WTC11 (cell line): ENCODE measurements at regions not wholly inside any gene's neighbourhood (a gene's known extent, or its start where the extent isn't known, plus 50 kb on each side); places are given as distances from the start of the nearest gene placed in this dataset.
A peak's percentile ranks its signal among the peaks of the same experiment; 100 is the strongest.

Experiments
- ATAC-seq: fragments of 200-7000 bp; cut with Tn5 transposase; 2 replicates; pipeline ENCODE4 v1.10.0; 2021; ENCODE audit warnings: mild to moderate bottlenecking, moderate library complexity
- CTCF ChIA-PET: fragments of 300-600 bp; sonication (Branson Sonifier 250); formaldehyde crosslinking; loops from one replicate; lab custom pipeline; 2021; ENCODE audit warnings: antibody characterized with exemption; lab: Charles Lee
- POLR2A ChIA-PET: fragments of 350-600 bp; sonication (Branson Sonifier 250); formaldehyde crosslinking; loops from one replicate; lab custom pipeline; 2021; ENCODE audit warnings: antibody characterized with exemption; lab: Charles Lee
- DNase-seq: peaks from one replicate; pipeline ENCODE4 v3.0.0; 2021; ENCODE audit warnings: low spot score
- H3K27ac Mint-ChIP-seq: 2 replicates; pipeline ENCODE4 v1.8.0; 2021; ENCODE audit warnings: mixed read lengths
- H3K27me3 Mint-ChIP-seq: 2 replicates; pipeline ENCODE4 v1.8.0; 2021; ENCODE audit warnings: low read depth, mild to moderate bottlenecking, moderate library complexity, mixed read lengths
- H3K36me3 Mint-ChIP-seq: 2 replicates; pipeline ENCODE4 v1.8.0; 2021; ENCODE audit warnings: mixed read lengths
- H3K4me1 Mint-ChIP-seq: 2 replicates; pipeline ENCODE4 v1.8.0; 2022; ENCODE audit warnings: mixed read lengths
- H3K4me3 Mint-ChIP-seq: 2 replicates; pipeline ENCODE4 v1.8.0; 2021; ENCODE audit warnings: mild to moderate bottlenecking, moderate library complexity, mixed read lengths
- H3K9me3 Mint-ChIP-seq: 2 replicates; pipeline ENCODE4 v1.8.0; 2021; ENCODE audit warnings: mixed read lengths
- KAT7 ChIP-seq: sonication (generic); formaldehyde crosslinking; IDR thresholded peaks from 2 replicates; pipeline ENCODE4 v1.8.1; 2023; ENCODE audit warnings: missing genetic modification reagents, mild to moderate bottlenecking, borderline replicate concordance
- MXD4 ChIP-seq: fragments of 250-450 bp; sonication (Bioruptor Pico); IDR thresholded peaks from 2 replicates; pipeline ENCODE4 v1.8.0; 2021; ENCODE audit warnings: mild to moderate bottlenecking, moderate library complexity, borderline replicate concordance
- RELA ChIP-seq: sonication (generic); formaldehyde crosslinking; IDR thresholded peaks from 2 replicates; pipeline ENCODE4 v1.8.1; 2022; ENCODE audit warnings: missing genetic modification reagents, mild to moderate bottlenecking, borderline replicate concordance
- ZBTB21 ChIP-seq: sonication (generic); formaldehyde crosslinking; IDR thresholded peaks from 2 replicates; pipeline ENCODE4 v1.8.1; 2023; ENCODE audit warnings: mild to moderate bottlenecking, missing genetic modification reagents, borderline replicate concordance
- ZNF317 ChIP-seq: sonication (generic); formaldehyde crosslinking; IDR thresholded peaks from 2 replicates; pipeline ENCODE4 v1.8.1; 2023; ENCODE audit warnings: low read depth, mild to moderate bottlenecking, moderate library complexity, missing genetic modification reagents, borderline replicate concordance
- ZNF423 ChIP-seq: fragments of 250-450 bp; sonication (Bioruptor Pico); IDR thresholded peaks from 2 replicates; pipeline ENCODE4 v2.1.2; 2022; ENCODE audit warnings: mild to moderate bottlenecking, moderate library complexity
- TF ChIP-seq, protein P1 (sequence below): fragments of 250-450 bp; sonication (Bioruptor Pico); conservative IDR thresholded peaks from 2 replicates; pipeline ENCODE4 v1.9.0; 2021; ENCODE audit warnings: mild to moderate bottlenecking
- TF ChIP-seq, protein P2 (sequence below): sonication (generic); formaldehyde crosslinking; IDR thresholded peaks from 2 replicates; pipeline ENCODE4 v1.8.0; 2022; ENCODE audit warnings: mild to moderate bottlenecking, missing genetic modification reagents
- TF ChIP-seq, protein P3 (sequence below): fragments of 200-600 bp; IDR thresholded peaks from 2 replicates; pipeline ENCODE4 v1.8.0; 2022; ENCODE audit warnings: antibody characterized with exemption
- TF ChIP-seq, protein P4 (sequence below): fragments of 250-450 bp; sonication (Bioruptor Pico); IDR thresholded peaks from 2 replicates; pipeline ENCODE4 v1.9.0; 2021; ENCODE audit warnings: moderate library complexity, mild to moderate bottlenecking, inconsistent platforms, borderline replicate concordance
- TF ChIP-seq, protein P5 (sequence below): fragments of 250-450 bp; sonication (Bioruptor Pico); IDR thresholded peaks from 2 replicates; pipeline ENCODE4 v1.9.0; 2021; ENCODE audit warnings: mild to moderate bottlenecking

DNA sequence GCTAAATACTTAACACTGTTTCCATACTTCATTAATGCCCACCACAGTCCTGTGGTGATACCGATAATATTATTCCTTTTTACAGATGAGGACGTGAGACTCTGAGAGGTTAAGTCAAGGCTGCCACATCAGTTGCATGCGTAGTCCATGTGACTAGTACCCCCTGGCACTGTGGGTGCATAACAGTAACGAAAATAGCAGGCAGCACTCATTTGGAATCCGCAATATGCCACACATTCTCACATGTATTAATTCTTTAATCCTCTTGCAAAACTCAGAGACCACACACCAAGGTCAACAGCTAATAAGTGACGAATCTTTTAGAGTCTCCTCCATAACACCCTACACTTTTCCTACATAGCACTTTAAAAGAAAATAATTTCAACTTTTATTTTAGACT is 99.5 kb upstream of the HABP2 start:
- ChIA-PET POLR2A (no interaction called here), CTCF (interaction anchor here (0.6 to 1.4 kb wide), 3 partner anchors 38 to 152 kb away, joined by 3 to 7 read pairs (median 6); no protein-coding TSS in a partner anchor)
- Mint-ChIP-seq H3K4me1 (peaks cover 5% of the 10 kb centered on the region; the same call in 1 of the 2 replicates), H3K4me3 (no peak overlapping the region), H3K27ac (no peak overlapping the region), H3K27me3 (no peaks in the 10 kb centered on the region; the same call in 1 of the 2 replicates), H3K9me3 (peaks cover 10% of the 10 kb centered on the region), H3K36me3 (no peaks in the 10 kb centered on the region)
- TF ChIP-seq, protein P1, sequence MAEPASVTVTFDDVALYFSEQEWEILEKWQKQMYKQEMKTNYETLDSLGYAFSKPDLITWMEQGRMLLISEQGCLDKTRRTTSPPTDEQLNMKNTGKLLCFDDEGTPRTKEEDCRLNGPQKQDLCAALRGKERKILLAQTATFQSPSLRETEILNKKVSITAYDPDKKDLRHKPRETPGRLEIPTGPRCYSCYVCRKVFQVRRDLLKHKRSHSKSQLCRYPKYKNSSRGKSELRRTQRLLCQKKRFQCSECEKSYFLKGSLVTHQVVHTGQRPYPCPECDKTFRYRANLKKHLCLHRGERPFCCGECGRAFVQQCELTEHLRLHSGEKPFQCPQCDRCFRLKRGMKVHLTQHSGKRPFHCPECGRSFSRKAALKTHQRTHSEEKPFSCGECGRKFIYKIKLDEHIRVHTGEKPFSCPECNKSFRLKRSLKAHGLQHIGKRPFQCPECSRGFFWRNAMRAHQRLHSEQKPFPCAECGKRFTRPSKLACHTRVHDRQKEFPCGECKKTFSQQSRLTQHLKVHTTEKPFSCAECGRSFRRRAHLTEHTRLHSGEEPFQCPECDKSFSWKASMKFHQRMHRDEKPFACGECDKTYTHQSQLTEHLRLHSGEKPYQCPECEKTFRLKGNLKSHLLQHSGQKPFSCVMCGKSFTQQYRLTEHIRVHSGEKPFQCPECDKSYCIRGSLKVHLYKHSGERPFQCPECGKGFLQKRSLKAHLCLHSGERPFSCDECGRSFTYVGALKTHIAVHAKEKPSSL (CRISPR knock-in tag), result no peak
- no peak for TF ChIP-seq ZBTB21 (CRISPR knock-in tag)
- DNase-seq (no peak), ATAC-seq (no peak)

DNA sequence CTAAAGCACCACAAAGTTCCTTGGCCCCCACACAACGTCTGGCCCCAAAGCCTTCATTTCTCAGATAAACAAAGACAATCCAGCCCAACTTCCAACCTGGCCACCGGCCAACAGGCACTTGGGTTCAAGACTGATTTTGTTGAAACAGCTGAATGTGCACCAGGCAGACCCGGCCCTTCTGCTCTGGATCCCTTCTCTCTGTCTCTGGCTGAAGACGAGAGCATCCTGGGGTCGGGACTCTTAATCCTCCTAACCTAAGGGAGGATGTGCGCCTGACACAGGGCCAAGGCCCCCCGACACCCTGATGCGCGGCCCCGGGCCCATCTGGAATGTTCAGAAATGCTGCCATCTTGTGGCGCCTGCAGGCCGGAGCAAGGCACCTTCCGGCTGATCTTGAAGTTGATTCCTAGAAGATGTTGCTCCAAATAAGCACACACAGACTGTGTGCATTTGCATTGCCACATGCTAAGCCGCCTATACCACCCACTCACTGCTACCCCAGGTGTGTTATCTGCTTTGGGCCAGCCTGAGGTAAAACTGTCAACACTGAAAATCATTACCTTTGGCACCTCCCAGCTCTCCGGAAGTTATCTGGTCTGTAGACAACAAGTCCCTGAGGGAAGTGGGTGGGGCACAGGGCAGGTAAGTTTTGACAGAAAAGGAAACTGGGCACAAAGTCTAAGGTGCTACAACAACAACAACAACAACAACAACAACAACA is 98.4 kb upstream of the HABP2 start:
- TF ChIP-seq, protein P2, sequence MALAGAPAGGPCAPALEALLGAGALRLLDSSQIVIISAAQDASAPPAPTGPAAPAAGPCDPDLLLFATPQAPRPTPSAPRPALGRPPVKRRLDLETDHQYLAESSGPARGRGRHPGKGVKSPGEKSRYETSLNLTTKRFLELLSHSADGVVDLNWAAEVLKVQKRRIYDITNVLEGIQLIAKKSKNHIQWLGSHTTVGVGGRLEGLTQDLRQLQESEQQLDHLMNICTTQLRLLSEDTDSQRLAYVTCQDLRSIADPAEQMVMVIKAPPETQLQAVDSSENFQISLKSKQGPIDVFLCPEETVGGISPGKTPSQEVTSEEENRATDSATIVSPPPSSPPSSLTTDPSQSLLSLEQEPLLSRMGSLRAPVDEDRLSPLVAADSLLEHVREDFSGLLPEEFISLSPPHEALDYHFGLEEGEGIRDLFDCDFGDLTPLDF (CRISPR knock-in tag), result no peak
- TF ChIP-seq, protein P3, sequence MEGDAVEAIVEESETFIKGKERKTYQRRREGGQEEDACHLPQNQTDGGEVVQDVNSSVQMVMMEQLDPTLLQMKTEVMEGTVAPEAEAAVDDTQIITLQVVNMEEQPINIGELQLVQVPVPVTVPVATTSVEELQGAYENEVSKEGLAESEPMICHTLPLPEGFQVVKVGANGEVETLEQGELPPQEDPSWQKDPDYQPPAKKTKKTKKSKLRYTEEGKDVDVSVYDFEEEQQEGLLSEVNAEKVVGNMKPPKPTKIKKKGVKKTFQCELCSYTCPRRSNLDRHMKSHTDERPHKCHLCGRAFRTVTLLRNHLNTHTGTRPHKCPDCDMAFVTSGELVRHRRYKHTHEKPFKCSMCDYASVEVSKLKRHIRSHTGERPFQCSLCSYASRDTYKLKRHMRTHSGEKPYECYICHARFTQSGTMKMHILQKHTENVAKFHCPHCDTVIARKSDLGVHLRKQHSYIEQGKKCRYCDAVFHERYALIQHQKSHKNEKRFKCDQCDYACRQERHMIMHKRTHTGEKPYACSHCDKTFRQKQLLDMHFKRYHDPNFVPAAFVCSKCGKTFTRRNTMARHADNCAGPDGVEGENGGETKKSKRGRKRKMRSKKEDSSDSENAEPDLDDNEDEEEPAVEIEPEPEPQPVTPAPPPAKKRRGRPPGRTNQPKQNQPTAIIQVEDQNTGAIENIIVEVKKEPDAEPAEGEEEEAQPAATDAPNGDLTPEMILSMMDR, result peak; percentile 54
- ATAC-seq (peak; percentile 98), DNase-seq (peak; percentile 84)
- H3K4me3 Mint-ChIP-seq, result no peak overlapping the region
- ChIA-PET CTCF (interaction anchor here (0.6 to 1.4 kb wide), 7 partner anchors 9 to 279 kb away, joined by 3 to 7 read pairs (median 3); no protein-coding TSS in a partner anchor), POLR2A (no interaction called here)
- H3K36me3 Mint-ChIP-seq, result no peaks in the 10 kb centered on the region
- peaks cover 5% of the 10 kb centered on the region; the same call in 1 of the 2 replicates for H3K4me1 Mint-ChIP-seq
- H3K27ac Mint-ChIP-seq, result no peak overlapping the region
- H3K27me3 Mint-ChIP-seq, result no peaks in the 10 kb centered on the region; the same call in 1 of the 2 replicates
- peaks cover 10% of the 10 kb centered on the region for H3K9me3 Mint-ChIP-seq

DNA sequence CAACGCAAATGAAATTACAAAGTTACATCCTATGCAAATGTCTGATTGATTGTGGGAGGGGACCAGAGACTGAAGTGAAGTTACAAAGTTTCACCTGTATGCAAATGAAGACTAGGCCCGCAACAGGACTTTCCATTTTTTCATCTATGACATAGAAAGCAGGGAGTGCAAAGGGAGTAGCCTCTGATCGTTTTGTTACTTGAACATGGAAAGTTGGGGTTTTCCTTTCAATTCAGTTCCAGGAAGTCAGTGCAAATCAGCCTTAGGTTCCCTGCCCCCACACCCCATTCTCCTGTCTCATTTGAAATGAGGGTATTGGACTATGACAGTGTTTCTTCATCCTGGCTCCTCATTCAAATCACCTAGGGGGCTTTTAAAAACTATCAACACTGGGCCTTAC is 96.9 kb upstream of the HABP2 start:
- no peaks in the 10 kb centered on the region for H3K36me3 Mint-ChIP-seq
- no peaks in the 10 kb centered on the region; the same call in 1 of the 2 replicates for H3K27me3 Mint-ChIP-seq
- ChIA-PET POLR2A (no interaction called here), CTCF (interaction anchor here (1.3 kb wide), 1 partner anchor 71 kb away, joined by 3 read pairs; no protein-coding TSS in a partner anchor)
- peaks cover 4% of the 10 kb centered on the region for H3K4me1 Mint-ChIP-seq
- peaks cover 10% of the 10 kb centered on the region for H3K9me3 Mint-ChIP-seq
- ATAC-seq (no peak), DNase-seq (no peak)
- H3K4me3 Mint-ChIP-seq, result no peak overlapping the region
- no peak for TF ChIP-seq ZNF317 (CRISPR knock-in tag)
- TF ChIP-seq, protein P4, sequence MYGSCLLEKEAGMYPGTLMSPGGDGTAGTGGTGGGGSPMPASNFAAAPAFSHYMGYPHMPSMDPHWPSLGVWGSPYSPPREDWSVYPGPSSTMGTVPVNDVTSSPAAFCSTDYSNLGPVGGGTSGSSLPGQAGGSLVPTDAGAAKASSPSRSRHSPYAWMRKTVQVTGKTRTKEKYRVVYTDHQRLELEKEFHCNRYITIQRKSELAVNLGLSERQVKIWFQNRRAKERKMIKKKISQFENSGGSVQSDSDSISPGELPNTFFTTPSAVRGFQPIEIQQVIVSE, result no peak
- no peak for TF ChIP-seq MXD4
- TF ChIP-seq ZBTB21 (CRISPR knock-in tag), result no peak
- TF ChIP-seq ZNF423 (CRISPR knock-in tag), result no peak
- no peak for TF ChIP-seq RELA (CRISPR knock-in tag)
- no peak for TF ChIP-seq KAT7
- TF ChIP-seq, protein P5, sequence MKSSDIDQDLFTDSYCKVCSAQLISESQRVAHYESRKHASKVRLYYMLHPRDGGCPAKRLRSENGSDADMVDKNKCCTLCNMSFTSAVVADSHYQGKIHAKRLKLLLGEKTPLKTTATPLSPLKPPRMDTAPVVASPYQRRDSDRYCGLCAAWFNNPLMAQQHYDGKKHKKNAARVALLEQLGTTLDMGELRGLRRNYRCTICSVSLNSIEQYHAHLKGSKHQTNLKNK, result no peak
- no peak overlapping the region for H3K27ac Mint-ChIP-seq
